T1000 (cell line): ENCODE measurements at regions not wholly inside any gene's neighbourhood (a gene's known extent, or its start where the extent isn't known, plus 50 kb on each side); places are given as distances from the start of the nearest gene placed in this dataset.

Experiments
- DNase-seq: peaks from one replicate; lab custom pipeline; 2025; ENCODE audit warnings: mixed read lengths; lab: John Stamatoyannopoulos, UW

DNA sequence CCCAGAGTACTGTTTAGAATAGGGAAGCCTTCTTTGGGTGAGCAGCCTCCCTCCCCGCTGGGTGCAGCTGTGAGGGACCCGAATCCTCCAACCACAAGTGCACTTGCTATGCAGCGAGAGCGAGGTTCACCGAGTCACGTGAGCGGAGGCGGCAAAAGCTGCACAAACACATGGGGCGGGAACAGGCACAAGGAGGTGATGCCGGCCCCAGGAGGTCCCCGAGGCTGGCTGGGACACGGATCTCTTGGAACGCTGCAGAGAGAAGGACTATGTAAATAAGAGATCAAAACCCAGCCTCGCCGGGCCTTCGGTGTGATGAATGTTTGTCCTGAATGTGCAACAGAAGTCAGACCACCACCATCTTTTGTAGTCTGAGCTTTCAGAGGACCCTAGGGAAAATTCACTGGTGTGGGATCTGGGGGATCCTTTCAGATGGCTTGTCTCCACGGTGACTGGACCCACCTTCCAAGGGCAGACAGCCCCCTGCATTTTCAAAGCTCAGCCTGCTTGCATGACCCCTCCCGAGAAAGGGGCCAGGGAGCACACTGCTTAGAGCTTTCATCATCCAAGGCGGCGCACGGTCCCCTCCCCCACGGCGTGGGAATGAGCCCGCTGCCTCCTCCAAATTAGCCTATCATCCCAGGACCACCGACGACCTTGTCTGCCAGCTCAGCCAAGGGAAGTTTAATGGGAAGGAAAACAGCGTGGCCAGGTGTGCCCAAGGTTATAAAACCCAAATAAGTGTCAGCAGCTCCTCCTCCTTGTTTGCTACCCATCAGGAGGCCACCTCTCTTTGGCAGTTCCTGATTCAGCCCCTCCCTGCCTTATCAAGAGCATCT lies 327.7 kb downstream of the CXCL12 start:
- DNase-seq: no peak

DNA sequence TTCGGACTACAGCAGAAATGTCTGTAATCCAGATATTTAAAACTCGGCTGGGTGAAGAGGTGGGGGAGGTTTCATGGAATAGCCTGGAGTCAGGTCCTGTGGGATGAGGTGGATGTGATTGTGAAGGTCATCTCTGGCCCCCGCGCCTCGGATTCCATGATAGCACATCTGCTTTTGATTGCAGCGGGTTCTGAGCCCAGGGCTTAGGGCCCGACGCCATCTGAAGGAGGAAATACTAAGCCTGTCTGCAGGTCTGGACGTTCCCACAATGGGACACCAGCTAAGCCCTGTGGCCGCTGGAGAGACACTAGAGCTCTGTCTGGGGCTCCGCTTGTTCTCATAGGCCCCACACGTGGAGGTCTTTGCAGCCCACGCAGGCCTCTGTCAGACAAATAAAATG lies 328.7 kb downstream of the CXCL12 start:
- no peak for DNase-seq

DNA sequence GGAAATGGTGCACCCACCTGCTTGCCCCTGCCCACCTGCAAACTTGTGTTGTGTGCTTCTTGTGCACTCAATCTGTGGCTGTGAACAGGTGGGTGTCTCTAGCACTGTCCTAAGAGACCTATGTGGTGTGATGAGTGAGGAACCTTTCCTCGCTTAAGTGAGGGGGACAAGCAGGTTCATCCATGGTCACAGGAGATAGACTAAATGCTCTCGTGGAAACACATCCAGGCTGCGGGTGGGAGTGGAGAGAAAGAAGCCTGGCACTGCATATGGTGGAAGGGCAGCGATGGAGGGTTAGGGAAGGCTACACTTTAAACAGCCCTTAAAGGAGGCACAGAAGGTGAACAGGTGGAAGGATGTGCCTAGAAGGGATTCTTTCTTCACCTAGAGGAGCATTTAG lies 330.9 kb downstream of the CXCL12 start:
- DNase-seq: no peak

DNA sequence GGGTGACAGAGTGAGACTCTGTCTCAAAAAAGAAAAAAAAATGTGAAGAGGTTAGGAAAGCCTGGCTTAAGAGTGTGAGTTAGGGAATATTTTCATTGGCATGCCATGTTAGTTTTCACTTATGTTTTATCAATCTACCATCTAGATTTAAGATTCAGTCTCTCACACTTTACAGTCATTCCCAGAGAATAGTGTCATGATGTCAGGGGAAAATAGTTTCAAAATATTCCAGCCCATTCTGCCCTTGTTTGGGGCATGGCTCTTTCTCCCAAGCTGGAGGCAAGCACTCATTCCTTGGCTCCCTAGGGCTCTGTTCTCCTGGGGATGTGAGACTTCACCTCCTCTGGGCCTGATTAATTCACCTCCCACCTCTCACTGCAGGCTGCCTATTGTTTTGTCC lies 331.5 kb downstream of the CXCL12 start:
- DNase-seq: no peak

DNA sequence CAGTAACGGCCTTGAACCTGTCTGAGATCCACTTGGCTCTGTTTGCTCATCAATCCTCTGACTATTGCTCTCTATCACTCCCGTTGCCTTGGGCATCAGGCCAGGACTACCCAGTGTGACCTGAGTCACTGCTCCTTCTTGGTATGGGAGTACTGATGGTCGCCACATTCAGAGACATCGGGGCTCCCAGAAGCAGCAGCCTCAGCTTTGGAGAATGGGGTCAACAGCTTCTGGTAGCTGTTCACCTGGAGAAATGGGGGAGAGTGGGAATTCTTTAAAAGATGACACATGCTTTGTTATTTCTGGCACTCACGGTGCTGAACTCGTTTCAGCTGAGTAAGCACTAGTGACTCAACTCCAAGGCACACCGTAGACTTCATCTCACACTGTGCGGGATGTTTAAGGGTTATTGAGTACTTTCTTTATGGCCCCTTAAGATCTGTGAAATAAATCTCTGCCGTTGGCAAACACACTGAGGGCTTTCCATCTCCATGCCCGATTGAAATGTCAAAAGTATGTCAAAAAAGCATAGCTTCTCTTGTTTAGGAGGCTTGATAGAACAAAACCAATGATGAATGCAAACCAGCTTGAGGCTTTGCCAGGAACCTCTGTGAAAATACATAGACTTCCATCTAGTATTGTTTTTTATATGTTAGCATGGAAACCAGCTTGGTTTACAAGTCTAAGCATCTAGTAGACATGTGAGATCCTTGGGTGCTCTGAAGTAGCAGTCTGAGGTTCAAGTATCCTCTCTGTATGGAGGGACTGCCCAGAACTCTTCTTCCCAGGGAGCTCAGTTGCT lies 333.1 kb downstream of the CXCL12 start:
- DNase-seq: peak; percentile 15

DNA sequence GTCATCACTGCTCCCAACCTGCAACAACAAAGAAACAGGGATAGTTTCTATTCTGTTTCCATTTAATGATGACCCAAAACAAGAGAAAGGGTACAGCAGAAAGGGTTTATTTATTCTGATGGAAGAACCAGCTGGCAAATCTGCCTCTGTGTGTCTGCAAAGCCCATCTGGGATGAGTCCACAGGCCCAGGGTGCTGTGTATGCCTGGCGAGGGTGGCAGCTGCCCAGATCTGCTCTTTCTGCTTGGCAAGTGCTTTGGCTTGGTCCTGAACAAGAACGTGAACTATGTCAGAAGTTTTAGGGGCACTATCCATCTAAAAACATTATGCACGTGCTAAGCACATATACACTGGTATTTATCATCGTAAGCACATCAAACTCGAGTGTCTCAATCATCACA lies 333.8 kb downstream of the CXCL12 start:
- DNase-seq: no peak

DNA sequence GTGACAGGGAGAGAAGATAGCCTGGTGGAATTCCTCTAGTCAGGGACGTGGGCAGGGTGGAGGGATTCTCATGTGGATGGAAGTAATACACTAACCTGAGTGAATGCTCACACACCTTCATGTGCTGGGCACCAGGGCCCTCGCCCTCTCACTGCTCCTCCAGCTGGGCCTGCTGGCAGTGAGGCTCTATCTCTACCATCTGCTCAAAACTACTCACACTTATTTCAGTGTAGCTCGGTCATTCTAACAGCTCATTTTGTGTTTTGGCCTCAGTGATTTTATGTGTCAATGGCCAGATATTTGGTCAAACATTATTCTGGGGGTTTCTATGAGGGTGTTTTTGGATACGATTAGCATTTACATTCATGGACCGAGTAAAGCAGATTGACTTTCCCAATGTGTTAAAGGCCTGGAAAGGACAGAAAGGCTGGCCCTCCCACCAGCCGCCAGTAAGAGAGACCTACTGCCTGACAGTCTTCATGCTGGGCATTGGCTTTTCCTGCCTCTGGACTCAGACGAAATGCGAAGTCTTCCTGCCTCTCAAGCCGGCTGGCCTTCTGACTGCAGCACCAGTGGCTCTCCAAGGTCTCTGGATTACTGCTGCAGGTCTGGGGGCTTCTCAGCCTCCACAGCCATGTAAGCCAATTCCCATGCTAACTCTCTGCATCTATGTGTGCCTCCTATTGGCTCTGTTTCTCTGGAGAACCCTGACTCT lies 335.4 kb downstream of the CXCL12 start:
- no peak for DNase-seq

DNA sequence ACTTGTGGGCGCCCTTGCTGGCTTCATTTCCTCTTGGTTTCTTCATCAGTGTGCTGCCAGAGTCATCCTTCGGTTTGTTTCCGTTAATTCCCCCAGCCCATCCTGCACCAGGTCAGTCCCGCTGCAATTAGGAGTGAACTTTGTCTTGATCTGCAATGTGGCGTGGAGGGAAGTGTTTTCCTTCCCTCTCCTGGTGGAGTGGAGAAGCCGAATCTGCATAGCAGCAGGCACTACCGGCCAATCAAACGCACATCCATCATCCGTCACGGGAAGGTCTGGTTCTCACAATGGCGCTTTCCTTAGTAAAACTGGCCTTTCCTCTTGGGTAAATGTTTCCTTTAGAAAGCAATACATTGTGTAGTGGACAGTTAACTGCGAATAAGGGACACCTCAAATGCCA lies 337.5 kb downstream of the CXCL12 start:
- no peak for DNase-seq

DNA sequence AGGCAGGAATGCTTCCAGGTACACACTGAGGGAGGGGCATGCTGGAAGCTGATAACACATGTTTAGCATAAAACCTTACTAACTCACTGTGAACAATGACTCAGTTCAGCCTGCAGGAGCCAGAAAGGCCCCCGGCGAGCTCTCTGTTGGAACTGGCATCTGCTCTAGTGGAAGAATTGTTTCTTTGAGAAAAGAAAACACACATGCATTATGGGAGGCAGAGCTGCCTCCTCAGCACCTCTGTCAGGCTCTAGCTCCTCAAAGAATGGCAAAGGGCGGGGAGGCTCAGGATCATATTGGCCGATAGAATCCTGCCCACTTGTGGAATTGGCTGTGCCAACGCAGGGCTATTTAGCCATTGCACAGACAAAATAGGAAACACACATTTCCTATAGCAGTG lies 338.3 kb downstream of the CXCL12 start:
- no peak for DNase-seq

DNA sequence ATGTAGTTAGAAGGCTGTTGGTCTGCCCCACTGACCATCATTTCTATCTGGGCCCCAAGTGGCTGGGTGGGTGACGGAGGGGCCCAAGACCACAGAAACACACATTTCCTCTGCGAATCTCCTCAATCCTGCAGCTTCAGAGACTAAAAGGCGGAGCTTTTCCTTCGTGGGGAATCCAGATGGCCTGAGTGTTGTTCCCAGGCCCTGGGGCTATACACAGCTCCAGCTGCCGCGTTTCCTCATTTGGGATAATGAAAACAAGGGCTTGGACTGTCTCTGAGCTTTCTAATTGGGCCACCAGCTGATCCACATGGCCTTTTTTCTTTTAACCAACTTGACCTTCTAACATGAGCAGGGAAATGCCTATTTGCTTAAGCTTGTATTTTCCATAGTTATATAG lies 339.9 kb downstream of the CXCL12 start:
- no peak for DNase-seq

DNA sequence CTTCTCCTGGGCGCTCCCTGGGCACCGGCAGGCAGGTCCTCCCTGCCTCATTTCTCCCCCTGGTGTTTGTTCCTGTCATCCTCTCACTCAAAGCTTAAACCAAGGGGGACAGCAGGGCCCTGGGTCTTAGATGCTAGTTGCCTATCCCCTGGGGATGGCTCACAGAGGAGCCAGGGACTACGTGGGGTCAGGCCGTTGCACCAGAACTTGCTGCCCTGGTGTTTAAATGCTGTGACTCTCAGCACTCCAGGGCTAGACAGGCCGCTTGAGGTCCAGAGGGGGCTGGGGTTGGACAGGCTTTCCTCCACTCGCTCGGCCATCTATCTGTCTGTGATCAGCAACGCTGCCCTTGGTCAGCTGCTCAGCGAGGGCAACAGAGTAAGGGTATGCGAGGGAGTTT lies 340.3 kb downstream of the CXCL12 start:
- no peak for DNase-seq

DNA sequence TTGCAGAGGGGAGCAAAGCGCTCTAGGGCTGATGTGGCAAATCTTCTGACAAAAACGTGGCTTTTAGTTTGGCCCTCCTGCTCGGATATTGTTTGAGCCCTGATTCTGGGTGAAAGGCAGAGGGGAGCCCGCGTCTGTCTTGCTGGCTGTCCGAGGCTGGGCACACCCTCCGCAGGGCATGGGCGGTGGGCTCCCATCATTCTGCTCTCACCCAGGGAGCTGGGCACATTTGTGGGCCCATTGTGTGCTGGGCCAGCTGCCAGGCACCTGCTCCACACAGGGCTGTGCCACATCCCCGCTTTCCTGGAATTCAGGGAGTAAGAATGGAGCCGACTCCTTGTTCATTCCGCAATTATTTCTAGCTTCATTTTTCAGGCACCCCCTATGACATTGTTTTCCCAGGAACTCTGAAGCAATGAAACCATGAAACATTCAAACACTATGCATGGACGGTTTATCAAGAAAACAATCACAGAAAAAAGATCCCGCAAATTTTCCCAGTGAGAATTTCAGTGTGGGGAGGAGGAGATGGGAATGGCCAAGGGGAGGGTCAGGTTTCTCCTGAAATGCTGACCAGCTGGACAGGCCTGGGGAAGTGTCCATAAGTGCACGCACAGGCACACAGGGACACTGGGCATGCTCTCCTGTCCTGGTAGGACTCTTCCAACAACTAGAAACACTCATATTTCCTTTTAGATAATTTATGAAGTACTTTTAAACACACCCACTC lies 341.1 kb downstream of the CXCL12 start:
- no peak for DNase-seq

DNA sequence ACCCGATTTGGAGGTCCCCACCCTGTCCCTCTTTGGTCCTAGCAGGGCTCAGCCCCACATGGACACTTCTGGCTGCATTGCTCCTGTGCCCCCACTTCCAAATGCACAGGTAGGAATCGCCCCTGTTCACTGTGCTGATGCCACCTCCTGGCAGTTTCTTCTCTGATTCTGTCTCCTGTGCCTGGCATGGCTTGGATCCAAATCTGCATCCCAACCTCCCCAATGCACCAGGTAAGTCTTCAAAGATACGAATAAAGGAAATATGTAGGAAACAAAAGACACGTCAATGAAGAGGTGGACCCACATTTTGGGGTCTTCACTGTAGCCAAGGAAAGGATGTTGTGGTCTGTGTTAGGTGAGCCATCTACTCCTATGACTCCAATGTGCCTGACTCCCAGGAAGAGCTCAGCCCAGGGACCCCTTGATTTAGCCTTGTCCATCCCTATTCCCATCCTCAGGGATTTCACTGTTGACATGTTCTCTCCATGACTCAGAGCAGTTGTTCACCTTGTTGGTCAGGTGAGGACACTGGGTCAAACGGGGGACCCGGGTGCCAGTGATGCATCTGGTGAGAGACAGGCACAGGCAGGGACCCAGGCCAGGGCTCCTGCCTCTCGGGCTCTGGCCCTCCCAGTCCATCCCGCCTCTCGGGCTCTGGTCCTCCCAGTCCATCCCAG lies 341.8 kb downstream of the CXCL12 start:
- DNase-seq: no peak

DNA sequence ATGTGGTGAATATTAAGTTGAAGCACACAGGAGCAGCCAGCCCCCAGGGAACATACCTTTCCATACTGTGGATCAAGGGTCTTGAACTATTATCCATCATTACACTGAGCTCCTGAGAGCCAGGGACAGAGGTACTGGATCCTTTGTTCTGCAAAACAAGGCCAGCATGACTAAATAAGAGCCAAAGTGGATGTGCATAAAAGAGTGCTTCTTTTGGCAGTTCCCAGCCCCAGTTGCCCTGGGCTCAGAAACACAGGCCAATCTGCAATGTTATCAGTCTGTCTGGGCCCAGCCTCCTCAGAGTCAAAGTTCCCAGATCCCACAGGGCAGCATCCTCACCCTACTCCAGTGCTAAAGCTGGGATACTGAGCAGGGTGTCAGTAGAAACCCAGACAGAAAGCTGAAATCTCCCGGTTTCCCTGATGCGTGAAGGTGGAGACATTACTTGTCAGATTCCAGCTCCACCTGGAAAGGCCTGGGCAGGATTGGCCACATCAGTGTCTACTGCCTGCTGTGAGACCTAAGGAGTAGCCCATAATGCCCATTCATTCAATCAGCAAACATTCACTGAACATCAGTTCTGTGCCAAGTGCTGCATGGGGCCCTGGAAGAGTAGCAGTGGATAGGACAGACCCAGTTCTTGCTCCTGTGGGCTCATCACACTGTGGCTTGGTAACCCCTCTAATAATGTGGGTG lies 342.7 kb downstream of the CXCL12 start:
- DNase-seq: no peak

DNA sequence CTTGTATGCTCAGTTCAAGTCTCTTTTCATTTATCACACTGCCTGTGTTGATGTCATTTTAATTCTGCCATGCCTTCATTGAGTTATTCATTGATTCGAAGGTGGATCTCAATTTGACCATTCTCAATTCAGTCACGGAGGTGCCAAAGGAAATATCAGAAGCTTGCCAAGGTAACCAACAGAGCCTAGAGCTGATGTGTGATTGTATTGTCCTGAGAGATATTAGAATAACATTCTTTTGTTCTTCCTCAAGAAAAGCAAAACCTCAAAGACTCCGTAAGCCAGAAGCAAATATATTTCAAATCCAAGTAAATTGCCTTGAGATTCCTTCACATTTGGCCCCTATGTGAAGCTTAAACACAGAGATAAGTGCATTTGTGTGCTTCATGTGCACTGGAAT lies 345.3 kb downstream of the CXCL12 start:
- DNase-seq: no peak

DNA sequence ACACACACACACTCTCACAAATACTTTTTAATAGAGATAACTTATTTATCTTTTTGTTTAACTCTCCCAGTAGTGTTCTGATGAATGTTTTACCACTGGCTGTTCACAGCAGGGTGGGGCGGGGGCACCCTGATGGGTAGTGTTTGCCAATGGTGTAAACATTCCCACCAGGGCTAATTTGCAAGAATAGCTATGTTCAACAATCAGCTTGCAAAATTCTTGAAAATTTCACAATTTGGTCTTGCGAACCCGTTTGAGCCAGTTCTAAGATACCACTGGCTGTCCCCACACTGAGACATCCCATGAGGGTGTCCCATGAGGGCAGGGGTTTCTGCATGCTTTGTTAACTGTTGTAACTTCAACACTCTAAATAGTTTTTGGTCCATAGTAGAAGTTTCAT lies 348.5 kb downstream of the CXCL12 start:
- no peak for DNase-seq

DNA sequence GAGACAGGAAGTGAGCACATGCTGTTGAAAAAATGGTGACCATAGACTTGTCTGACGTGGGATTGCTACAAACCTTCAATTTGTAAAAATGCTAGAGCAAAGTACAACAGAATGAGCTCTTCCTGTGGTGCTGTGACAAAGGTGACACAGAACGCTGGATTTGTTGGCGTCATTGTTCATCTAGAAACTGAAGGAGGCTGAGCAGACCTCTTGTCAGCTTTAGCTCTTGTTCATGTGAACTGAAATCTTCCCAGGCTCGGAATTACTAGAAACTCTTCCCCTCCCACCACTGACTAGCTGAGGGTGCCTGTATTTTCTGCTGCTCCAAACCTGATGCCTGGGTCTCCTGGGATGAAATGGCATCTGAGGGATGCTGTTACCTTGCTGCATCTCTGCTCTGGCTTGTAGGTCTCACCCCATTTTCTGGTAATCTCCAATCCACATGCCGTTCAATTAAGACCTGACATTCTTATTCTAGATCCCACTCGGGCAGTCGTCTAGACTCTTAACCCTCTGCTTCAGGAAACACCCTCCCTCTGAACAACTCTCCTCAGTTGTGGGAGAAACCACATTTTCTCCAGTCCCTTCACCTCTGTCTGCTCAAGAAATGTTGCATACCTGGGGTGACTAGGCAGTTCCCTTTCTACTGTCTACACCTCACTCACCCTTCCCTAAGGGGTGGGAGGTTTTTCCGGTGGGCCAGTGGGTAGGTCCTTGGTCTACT lies 349.3 kb downstream of the CXCL12 start:
- DNase-seq: no peak

DNA sequence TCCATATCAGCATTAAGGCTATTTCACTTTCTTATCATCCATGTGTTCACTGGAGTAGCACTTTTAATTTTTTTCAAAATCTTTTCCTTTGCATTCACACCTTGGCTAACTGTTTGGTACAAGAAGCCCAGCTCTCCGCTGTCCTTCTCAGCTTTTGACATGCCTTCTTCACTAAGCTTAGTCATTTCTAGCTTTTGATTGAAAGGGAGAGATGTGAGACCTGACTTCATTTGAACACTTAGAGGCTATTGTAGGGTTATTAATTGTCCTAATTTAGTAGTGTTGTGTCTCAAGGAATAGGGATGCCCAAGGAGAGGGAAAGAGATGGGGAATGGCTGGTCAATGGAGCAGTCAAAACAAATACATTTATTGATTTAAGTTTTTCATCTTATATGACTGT lies 350.0 kb downstream of the CXCL12 start:
- no peak for DNase-seq

DNA sequence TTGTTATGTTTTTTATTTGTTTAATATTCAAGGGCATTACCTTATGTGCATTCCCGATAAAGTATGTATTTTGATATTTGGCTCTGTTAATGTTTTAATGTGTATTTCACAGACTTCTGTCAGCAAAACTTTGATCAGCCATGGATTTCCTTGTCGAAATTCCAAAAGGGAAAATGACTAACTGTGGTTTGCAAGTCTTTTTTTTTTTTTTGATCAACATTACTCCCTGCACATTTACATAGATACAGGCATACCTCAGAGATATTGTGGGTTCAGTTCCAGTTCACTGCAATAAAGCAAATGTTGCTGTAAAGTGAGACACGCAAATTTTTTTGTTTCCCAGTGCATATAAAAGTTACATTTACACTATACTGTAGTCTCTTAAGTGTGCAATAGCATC lies 351.9 kb downstream of the CXCL12 start:
- DNase-seq: no peak

DNA sequence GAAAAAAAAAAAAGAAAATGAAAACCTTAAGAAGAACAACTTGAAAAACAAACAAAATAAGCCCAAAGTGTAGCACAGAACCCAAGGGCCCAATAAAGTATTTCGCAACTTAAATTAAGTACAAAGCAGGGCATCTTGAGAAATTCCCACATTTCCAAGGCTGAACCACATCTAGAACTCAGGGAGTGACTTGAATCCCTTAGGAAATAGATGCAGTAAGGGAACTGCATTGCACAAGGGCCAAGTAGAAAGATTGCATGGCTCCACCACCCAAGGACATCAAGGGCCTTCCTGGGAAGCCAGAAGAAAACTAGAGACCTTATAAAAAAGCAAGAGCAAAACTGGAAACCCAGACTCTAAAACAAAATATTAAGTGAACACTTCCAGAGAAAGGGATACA lies 352.7 kb downstream of the CXCL12 start:
- no peak for DNase-seq
